Esophagus muscularis mucosa (tissue), 4 donors: ENCODE measurements at regions not wholly inside any gene's neighbourhood (a gene's known extent, or its start where the extent isn't known, plus 50 kb on each side); places are given as distances from the start of the nearest gene placed in this dataset.

Experiments
- DNase-seq: peaks from one replicate; pipeline ENCODE4 v3.0.0-alpha.2; 2017; ENCODE audit errors: extremely low spot score
- H3K27ac ChIP-seq, 4 donors: fragments of 200-600 bp; sonication (generic); replicated peaks in 1 of 4; 1 replicate in 3 of 4; 2 replicates in 1 of 4; pipeline ENCODE4 v1.5.1; 2016 to 2019; ENCODE audit warnings: mild to moderate bottlenecking in 1 of 4
- H3K27me3 ChIP-seq, 4 donors: fragments of 200-600 bp; sonication (generic); one replicate each; pipeline versions ENCODE4 v1.5.1 to v1.6.0; 2016 to 2019
- H3K36me3 ChIP-seq, 4 donors: fragments of 200-600 bp; sonication (generic); one replicate each; pipeline ENCODE4 v1.5.1; 2016 to 2019
- H3K4me1 ChIP-seq, 4 donors: fragments of 200-600 bp; sonication (generic); one replicate each; pipeline ENCODE4 v1.5.1; 2016 to 2019
- H3K4me3 ChIP-seq, 4 donors: fragments of 200-600 bp; sonication (generic); 1 replicate in 2 of 4; 2 replicates in 2 of 4; pipeline ENCODE4 v1.5.1; 2016 to 2019; ENCODE audit warnings: mild to moderate bottlenecking in 4 of 4, moderate library complexity in 1 of 4
- H3K9me3 ChIP-seq, 4 donors: fragments of 200-600 bp; sonication (generic); 1 replicate in 3 of 4; 2 replicates in 1 of 4; pipeline ENCODE4 v1.5.1; 2016 to 2019
- EP300 ChIP-seq: sonication (generic); formaldehyde crosslinking; IDR thresholded peaks from one replicate; pipeline ENCODE4 v1.6.1; 2017; ENCODE audit warnings: antibody characterized with exemption
- POLR2A ChIP-seq: fragments of 450-650 bp; IDR thresholded peaks from one replicate; pipeline ENCODE4 v1.6.1; 2017; ENCODE audit warnings: antibody characterized with exemption, moderate library complexity, mild to moderate bottlenecking, low read depth
- POLR2AphosphoS5 ChIP-seq, 2 donors: sonication (generic); formaldehyde crosslinking; IDR thresholded peaks; one replicate each; pipeline ENCODE4 v1.6.1; 2017; ENCODE audit warnings: antibody characterized with exemption in 2 of 2
- WGBS: methylation state at CpG from one replicate; pipeline ENCODE4 v1.1.5; 2018; 5-methylcytosine and 5-hydroxymethylcytosine counted together
- intact Hi-C: fragments of 100-400 bp; cut with DNase I; formaldehyde crosslinking; loops from one replicate; pipeline ENCODE4 v1.15.1; 2023
- TF ChIP-seq, protein P1 (sequence below), 3 experiments: fragments of 200-600 bp in 2 of 3; fragments of 450-650 bp in 1 of 3; sonication (generic) in 2 of 3; IDR thresholded peaks; one replicate each; pipeline ENCODE4 v1.5.1; 2017 to 2019; ENCODE audit warnings: antibody characterized with exemption in 3 of 3, mild to moderate bottlenecking in 2 of 3, moderate library complexity in 1 of 3

DNA sequence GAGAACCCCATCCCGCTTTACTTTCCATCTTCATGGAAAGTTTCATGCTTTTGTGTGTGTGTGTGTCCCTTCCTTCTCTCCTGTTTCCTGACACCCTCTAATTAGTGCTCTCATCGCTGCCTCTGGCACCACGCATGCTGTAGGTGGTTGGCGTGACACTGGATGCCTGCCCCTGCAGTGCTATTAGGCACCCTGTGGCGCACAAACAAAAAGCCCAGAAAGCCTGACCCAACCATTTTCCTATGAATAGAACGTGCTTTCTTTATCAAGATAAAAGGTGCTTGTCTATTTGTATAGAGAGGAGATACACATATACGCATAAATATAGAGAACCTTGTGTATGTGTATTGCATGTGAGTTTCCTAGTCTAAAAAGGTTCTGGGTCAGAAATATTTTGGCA lies 120.8 kb upstream of the CDCA7L start:
- H3K27ac ChIP-seq: no peak overlapping the region
- TF ChIP-seq POLR2A: no peak
- no peak for TF ChIP-seq POLR2AphosphoS5 (IDR thresholded peaks at IDR 0.05)
- TF ChIP-seq, protein P1, sequence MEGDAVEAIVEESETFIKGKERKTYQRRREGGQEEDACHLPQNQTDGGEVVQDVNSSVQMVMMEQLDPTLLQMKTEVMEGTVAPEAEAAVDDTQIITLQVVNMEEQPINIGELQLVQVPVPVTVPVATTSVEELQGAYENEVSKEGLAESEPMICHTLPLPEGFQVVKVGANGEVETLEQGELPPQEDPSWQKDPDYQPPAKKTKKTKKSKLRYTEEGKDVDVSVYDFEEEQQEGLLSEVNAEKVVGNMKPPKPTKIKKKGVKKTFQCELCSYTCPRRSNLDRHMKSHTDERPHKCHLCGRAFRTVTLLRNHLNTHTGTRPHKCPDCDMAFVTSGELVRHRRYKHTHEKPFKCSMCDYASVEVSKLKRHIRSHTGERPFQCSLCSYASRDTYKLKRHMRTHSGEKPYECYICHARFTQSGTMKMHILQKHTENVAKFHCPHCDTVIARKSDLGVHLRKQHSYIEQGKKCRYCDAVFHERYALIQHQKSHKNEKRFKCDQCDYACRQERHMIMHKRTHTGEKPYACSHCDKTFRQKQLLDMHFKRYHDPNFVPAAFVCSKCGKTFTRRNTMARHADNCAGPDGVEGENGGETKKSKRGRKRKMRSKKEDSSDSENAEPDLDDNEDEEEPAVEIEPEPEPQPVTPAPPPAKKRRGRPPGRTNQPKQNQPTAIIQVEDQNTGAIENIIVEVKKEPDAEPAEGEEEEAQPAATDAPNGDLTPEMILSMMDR (IDR thresholded peaks at IDR 0.05): no peak
- no peak for TF ChIP-seq EP300
- 89% methylated on average over 7 of the region's 7 CpGs for WGBS
- intact Hi-C loops: no loop called here
- no peaks in the 10 kb centered on the region for H3K36me3 ChIP-seq
- no peaks in the 10 kb centered on the region for H3K27me3 ChIP-seq
- no peaks in the 10 kb centered on the region for H3K9me3 ChIP-seq
- no peak for DNase-seq
- no peaks in the 10 kb centered on the region for H3K4me1 ChIP-seq
- no peak overlapping the region for H3K4me3 ChIP-seq

- Histone ChIP-seq H3K27ac (no peak overlapping the region), H3K27me3 (no peaks in the 10 kb centered on the region), H3K4me1 (no peaks in the 10 kb centered on the region), H3K4me3 (no peak overlapping the region), H3K36me3 (no peaks in the 10 kb centered on the region), H3K9me3 (no peaks in the 10 kb centered on the region)
- TF ChIP-seq POLR2AphosphoS5 (IDR thresholded peaks at IDR 0.05): no peak
- no peak for TF ChIP-seq EP300
- TF ChIP-seq, protein P1 (IDR thresholded peaks at IDR 0.05): no peak
- TF ChIP-seq POLR2A: no peak
- 83% methylated on average over 2 of the region's 2 CpGs for WGBS
- DNase-seq: no peak
- intact Hi-C loops: no loop called here
Observed at GRCh38 chr7:22064816-22065215, 119.1 kb upstream of the CDCA7L start.

DNA sequence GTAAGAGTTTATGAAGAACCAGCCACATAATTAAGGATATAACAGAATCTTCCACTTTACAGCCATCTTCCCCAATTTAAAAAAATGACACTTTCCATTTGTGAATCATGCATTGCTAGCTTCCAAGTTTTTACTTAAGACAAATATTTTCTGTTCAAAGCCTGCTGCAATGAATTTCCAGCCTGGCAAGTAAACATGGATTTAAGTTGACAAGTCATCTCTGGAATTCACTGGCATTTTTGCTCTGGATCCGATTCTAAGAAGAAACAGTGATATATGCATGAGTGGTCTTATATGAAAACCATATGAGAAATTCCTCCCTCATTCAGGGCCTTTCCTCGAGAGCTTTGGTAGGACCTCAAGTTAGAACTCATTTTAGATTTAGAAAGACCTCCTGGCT lies 116.1 kb upstream of the CDCA7L start:
- 36% methylated on average over 2 of the region's 2 CpGs for WGBS
- Histone ChIP-seq H3K4me1 (no peaks in the 10 kb centered on the region), H3K9me3 (no peaks in the 10 kb centered on the region), H3K4me3 (no peak overlapping the region), H3K36me3 (no peaks in the 10 kb centered on the region), H3K27me3 (no peaks in the 10 kb centered on the region), H3K27ac (no peak overlapping the region)
- intact Hi-C loops: no loop called here
- TF ChIP-seq, protein P1 (IDR thresholded peaks at IDR 0.05): no peak
- TF ChIP-seq POLR2AphosphoS5 (IDR thresholded peaks at IDR 0.05) (no peak), POLR2A (no peak), EP300 (no peak)
- DNase-seq: no peak

GRCh38 chr7:22060863-22061262 lies 115.2 kb upstream of the CDCA7L start:
- 85% methylated on average over 3 of the region's 3 CpGs for WGBS

DNA sequence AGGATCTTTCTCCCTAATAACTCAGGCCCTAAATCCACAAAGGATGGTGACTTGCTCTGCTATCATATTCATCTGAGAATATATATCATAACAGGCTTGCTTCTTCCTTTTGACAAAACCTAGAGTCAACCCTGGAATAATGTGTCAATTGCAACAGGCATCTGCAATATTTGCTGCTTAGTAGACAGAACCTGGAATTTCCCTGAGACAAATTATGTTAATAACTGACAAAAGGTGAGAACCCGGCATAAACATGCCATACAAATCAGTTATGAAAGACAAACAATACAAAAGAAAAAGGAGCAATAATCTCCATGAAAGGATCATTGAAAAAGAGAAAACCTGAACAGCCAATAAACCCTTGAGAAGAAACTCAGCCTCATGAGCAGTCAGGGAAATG lies 114.5 kb upstream of the CDCA7L start:
- no peaks in the 10 kb centered on the region for H3K27me3 ChIP-seq
- no peak for DNase-seq
- 90% methylated on average over 1 of the region's 1 CpG for WGBS
- no peak overlapping the region for H3K4me3 ChIP-seq
- H3K36me3 ChIP-seq: no peaks in the 10 kb centered on the region
- H3K9me3 ChIP-seq: no peaks in the 10 kb centered on the region
- no peak for TF ChIP-seq POLR2A
- peaks cover 0 to 4% (median 4%) of the 10 kb centered on the region in 4 donors for H3K4me1 ChIP-seq
- intact Hi-C loops: no loop called here
- no peak overlapping the region for H3K27ac ChIP-seq

More at GRCh38 chr7:22060863-22061262, 115.2 kb upstream of the CDCA7L start:
- intact Hi-C loops: no loop called here
- Histone ChIP-seq H3K36me3 (no peaks in the 10 kb centered on the region), H3K4me1 (no peaks in the 10 kb centered on the region), H3K27ac (no peak overlapping the region), H3K27me3 (no peaks in the 10 kb centered on the region), H3K9me3 (no peaks in the 10 kb centered on the region), H3K4me3 (no peak overlapping the region)
- TF ChIP-seq EP300 (no peak), POLR2A (no peak), POLR2AphosphoS5 (IDR thresholded peaks at IDR 0.05) (no peak)
- TF ChIP-seq, protein P1 (IDR thresholded peaks at IDR 0.05): no peak
- DNase-seq: no peak
